ACC112 (cell line): ENCODE measurements at regions not wholly inside any gene's neighbourhood (a gene's known extent, or its start where the extent isn't known, plus 50 kb on each side); places are given as distances from the start of the nearest gene placed in this dataset.

Source experiments
- H2AFZ ChIP-seq: fragments of 200-600 bp; sonication (generic); one replicate; pipeline ENCODE4 v1.6.0; 2017; ENCODE audit warnings: antibody characterized with exemption, low read length; ENCODE audit not compliant: unreplicated experiment
- H3K27ac ChIP-seq: fragments of 200-600 bp; sonication (generic); 2 replicates; pipeline ENCODE4 v1.5.1; 2014; ENCODE audit warnings: low read depth, mild to moderate bottlenecking, antibody characterized with exemption, low read length, moderate library complexity
- H3K27me3 ChIP-seq: fragments of 200-600 bp; sonication (generic); 2 replicates; pipeline ENCODE4 v1.6.1; 2014; ENCODE audit warnings: mild to moderate bottlenecking, antibody characterized with exemption, low read length, moderate library complexity, mixed read lengths; ENCODE audit not compliant: insufficient read depth
- H3K36me3 ChIP-seq: fragments of 200-600 bp; sonication (generic); 2 replicates; pipeline ENCODE4 v1.6.1; 2016; ENCODE audit warnings: mild to moderate bottlenecking, antibody characterized with exemption, low read length, moderate library complexity, mixed read lengths; ENCODE audit not compliant: insufficient read depth
- H3K4me1 ChIP-seq: fragments of 200-600 bp; sonication (generic); one replicate; pipeline ENCODE4 v1.6.1; 2016; ENCODE audit warnings: low read length, mixed read lengths; ENCODE audit not compliant: insufficient read depth, unreplicated experiment, control insufficient read depth
- H3K4me3 ChIP-seq: fragments of 200-600 bp; sonication (generic); 2 replicates; pipeline ENCODE4 v1.5.1; 2014; ENCODE audit warnings: mild to moderate bottlenecking, low read depth, low read length
- H3K79me2 ChIP-seq: fragments of 200-600 bp; sonication (generic); one replicate; pipeline ENCODE4 v1.6.0; 2016; ENCODE audit warnings: low read length; ENCODE audit not compliant: control insufficient read depth, unreplicated experiment, insufficient read depth

- no peaks in the 10 kb centered on the region for H3K36me3 ChIP-seq
- H2AFZ ChIP-seq = no peak overlapping the region
- no peaks in the 10 kb centered on the region for H3K4me1 ChIP-seq
- H3K4me3 ChIP-seq = no peak overlapping the region
- H3K27me3 ChIP-seq = peaks cover 16% of the 10 kb centered on the region; the same call in 1 of the 2 replicates
- no peaks in the 10 kb centered on the region for H3K79me2 ChIP-seq
- no peak overlapping the region for H3K27ac ChIP-seq
Observed at GRCh38 chr3:24033818-24034217, 88.7 kb downstream of the NR1D2 start.

GRCh38 chr3:24034464-24034863 lies 89.4 kb downstream of the NR1D2 start:
- Histone ChIP-seq H3K27me3 (peaks cover 13% of the 10 kb centered on the region; the same call in 1 of the 2 replicates), H3K4me3 (no peak overlapping the region), H3K79me2 (no peaks in the 10 kb centered on the region), H3K4me1 (no peaks in the 10 kb centered on the region), H2AFZ (no peak overlapping the region), H3K36me3 (no peaks in the 10 kb centered on the region), H3K27ac (no peak overlapping the region)

- Histone ChIP-seq H3K4me3 (no peak overlapping the region), H3K4me1 (no peaks in the 10 kb centered on the region), H3K36me3 (no peaks in the 10 kb centered on the region), H2AFZ (no peak overlapping the region), H3K27me3 (peaks cover 4% of the 10 kb centered on the region; the same call in 1 of the 2 replicates), H3K27ac (no peak overlapping the region), H3K79me2 (no peaks in the 10 kb centered on the region)
Observed at GRCh38 chr3:24037971-24038370, 92.9 kb downstream of the NR1D2 start.

GRCh38 chr3:24040311-24040710 lies 95.2 kb downstream of the NR1D2 start:
- Histone ChIP-seq H3K4me3 (no peak overlapping the region), H2AFZ (no peak overlapping the region), H3K79me2 (no peaks in the 10 kb centered on the region), H3K4me1 (no peaks in the 10 kb centered on the region), H3K27me3 (no peaks in the 10 kb centered on the region), H3K36me3 (no peaks in the 10 kb centered on the region), H3K27ac (no peak overlapping the region)

GRCh38 chr3:24042174-24043059 lies 97.3 kb downstream of the NR1D2 start:
- Histone ChIP-seq H3K79me2 (no peaks in the 10 kb centered on the region), H3K4me3 (no peak overlapping the region), H3K27ac (no peak overlapping the region), H3K4me1 (peaks cover 3% of the 10 kb centered on the region), H3K36me3 (no peaks in the 10 kb centered on the region), H3K27me3 (no peaks in the 10 kb centered on the region), H2AFZ (no peak overlapping the region)

- no peaks in the 10 kb centered on the region for H3K79me2 ChIP-seq
- H2AFZ ChIP-seq = no peak overlapping the region
- H3K27me3 ChIP-seq = no peaks in the 10 kb centered on the region
- no peak overlapping the region for H3K27ac ChIP-seq
- peaks cover 10% of the 10 kb centered on the region for H3K4me1 ChIP-seq
- no peak overlapping the region for H3K4me3 ChIP-seq
- H3K36me3 ChIP-seq = no peaks in the 10 kb centered on the region
Observed at GRCh38 chr3:24043168-24043567, 98.1 kb downstream of the NR1D2 start.

GRCh38 chr3:24043985-24044384 lies 98.9 kb downstream of the NR1D2 start:
- Histone ChIP-seq H3K27me3 (no peaks in the 10 kb centered on the region), H3K27ac (no peak overlapping the region)

GRCh38 chr3:24046214-24046613 lies 101.1 kb downstream of the NR1D2 start:
- Histone ChIP-seq H3K79me2 (no peaks in the 10 kb centered on the region), H3K4me3 (no peak overlapping the region), H3K36me3 (no peaks in the 10 kb centered on the region), H3K27ac (no peak overlapping the region), H2AFZ (no peak overlapping the region), H3K4me1 (peaks cover 18% of the 10 kb centered on the region), H3K27me3 (no peaks in the 10 kb centered on the region)

More at GRCh38 chr3:24043985-24044384, 98.9 kb downstream of the NR1D2 start:
- no peaks in the 10 kb centered on the region for H3K36me3 ChIP-seq
- no peak overlapping the region for H2AFZ ChIP-seq
- peaks cover 18% of the 10 kb centered on the region for H3K4me1 ChIP-seq
- no peak overlapping the region for H3K4me3 ChIP-seq
- H3K79me2 ChIP-seq = no peaks in the 10 kb centered on the region

- Histone ChIP-seq H3K27ac (peak overlapping the region; percentile 72), H3K79me2 (no peaks in the 10 kb centered on the region), H3K36me3 (no peaks in the 10 kb centered on the region), H2AFZ (peak overlapping the region; percentile 19), H3K4me3 (peak overlapping the region; percentile 7; the same call in 1 of the 2 replicates), H3K4me1 (peaks cover 18% of the 10 kb centered on the region), H3K27me3 (no peaks in the 10 kb centered on the region)
Observed at GRCh38 chr3:24047513-24047912, 102.4 kb downstream of the NR1D2 start.

GRCh38 chr3:24048843-24049242 lies 103.8 kb downstream of the NR1D2 start:
- H3K4me1 ChIP-seq = peaks cover 18% of the 10 kb centered on the region
- no peaks in the 10 kb centered on the region for H3K27me3 ChIP-seq
- H3K36me3 ChIP-seq = no peaks in the 10 kb centered on the region
- H3K79me2 ChIP-seq = no peaks in the 10 kb centered on the region
- no peak overlapping the region for H2AFZ ChIP-seq
- no peak overlapping the region for H3K4me3 ChIP-seq
- no peak overlapping the region for H3K27ac ChIP-seq

- no peaks in the 10 kb centered on the region for H3K36me3 ChIP-seq
Observed at GRCh38 chr3:24052446-24052845, 107.4 kb downstream of the NR1D2 start.

More at GRCh38 chr3:24052446-24052845, 107.4 kb downstream of the NR1D2 start:
- Histone ChIP-seq H3K27ac (no peak overlapping the region), H3K4me1 (peaks cover 15% of the 10 kb centered on the region), H2AFZ (no peak overlapping the region), H3K27me3 (no peaks in the 10 kb centered on the region), H3K4me3 (no peak overlapping the region), H3K79me2 (no peaks in the 10 kb centered on the region)
